ENCODE measurements at regions not wholly inside any gene's neighbourhood (a gene's known extent, or its start where the extent isn't known, plus 50 kb on each side); places are given as distances from the start of the nearest gene placed in this dataset.

GRCh38 chr13:77458736-77459135 lies 76.8 kb upstream of the SCEL start:
- TF ChIP-seq, protein P1, sequence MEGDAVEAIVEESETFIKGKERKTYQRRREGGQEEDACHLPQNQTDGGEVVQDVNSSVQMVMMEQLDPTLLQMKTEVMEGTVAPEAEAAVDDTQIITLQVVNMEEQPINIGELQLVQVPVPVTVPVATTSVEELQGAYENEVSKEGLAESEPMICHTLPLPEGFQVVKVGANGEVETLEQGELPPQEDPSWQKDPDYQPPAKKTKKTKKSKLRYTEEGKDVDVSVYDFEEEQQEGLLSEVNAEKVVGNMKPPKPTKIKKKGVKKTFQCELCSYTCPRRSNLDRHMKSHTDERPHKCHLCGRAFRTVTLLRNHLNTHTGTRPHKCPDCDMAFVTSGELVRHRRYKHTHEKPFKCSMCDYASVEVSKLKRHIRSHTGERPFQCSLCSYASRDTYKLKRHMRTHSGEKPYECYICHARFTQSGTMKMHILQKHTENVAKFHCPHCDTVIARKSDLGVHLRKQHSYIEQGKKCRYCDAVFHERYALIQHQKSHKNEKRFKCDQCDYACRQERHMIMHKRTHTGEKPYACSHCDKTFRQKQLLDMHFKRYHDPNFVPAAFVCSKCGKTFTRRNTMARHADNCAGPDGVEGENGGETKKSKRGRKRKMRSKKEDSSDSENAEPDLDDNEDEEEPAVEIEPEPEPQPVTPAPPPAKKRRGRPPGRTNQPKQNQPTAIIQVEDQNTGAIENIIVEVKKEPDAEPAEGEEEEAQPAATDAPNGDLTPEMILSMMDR (IDR thresholded peaks at IDR 0.05) = no peak
- no peak for TF ChIP-seq POLR2A (IDR thresholded peaks at IDR 0.05)

Data from esophagus squamous epithelium (tissue), 4 donors.